HuH-7.5 (cell line): ENCODE measurements at regions not wholly inside any gene's neighbourhood (a gene's known extent, or its start where the extent isn't known, plus 50 kb on each side); places are given as distances from the start of the nearest gene placed in this dataset.
"Not testable (repeated sequence)": the region's sequence is repeated elsewhere in the genome, so short reads cannot be mapped to it uniquely, and the experiment has no call there.

ENCODE experiments used
- DNase-seq: peaks from one replicate; pipeline ENCODE4 v3.0.0; 2011; ENCODE audit warnings: low spot score

DNA sequence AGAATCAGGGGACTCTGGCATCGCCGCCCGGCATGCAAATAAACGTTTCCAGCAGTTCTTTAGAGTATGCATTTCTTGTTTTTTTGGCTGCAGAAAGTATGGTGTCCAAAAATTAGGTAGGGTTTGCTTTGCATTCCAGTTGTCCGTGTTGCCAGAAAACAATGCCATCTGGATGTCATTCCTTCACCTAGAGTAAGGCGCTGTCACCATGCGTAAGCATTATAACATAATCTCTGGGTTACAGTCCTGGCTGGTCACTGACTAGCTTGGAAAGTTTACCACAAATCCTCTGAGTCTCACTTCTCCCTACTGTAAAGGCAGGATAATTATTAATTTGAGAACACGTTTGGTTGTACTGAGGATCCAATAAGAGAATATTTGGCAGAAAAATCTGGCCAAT is 457.7 kb downstream of the XYLT1 start:
- no peak for DNase-seq

- no peak for DNase-seq
These were observed 456.2 kb downstream of the XYLT1 start for GRCh38 chr16:17014484-17015121.

GRCh38 chr16:17015702-17016101 is 455.1 kb downstream of the XYLT1 start:
- no peak for DNase-seq

- no peak for DNase-seq
These were observed 453.3 kb downstream of the XYLT1 start for GRCh38 chr16:17017442-17017841.

DNA sequence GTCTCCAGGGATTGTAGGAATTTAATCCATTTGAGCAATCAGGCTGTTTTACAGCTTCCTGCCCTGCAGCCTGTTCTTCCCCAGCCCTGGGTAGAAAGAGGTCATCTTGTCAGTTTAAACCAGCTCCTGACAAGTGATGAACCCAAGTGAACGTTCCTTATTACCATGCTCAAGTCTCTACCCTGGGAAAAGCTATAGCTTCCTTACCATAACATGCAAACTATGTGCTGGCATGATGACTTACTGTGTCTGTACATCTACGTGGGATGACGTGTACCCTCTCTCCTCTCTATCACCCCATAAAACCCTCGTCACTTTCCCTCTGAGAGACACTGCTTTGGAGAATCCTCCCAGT is 452.2 kb downstream of the XYLT1 start:
- DNase-seq: no peak

- no peak for DNase-seq
These were observed 451.4 kb downstream of the XYLT1 start for GRCh38 chr16:17019366-17019765.

- no peak for DNase-seq
These were observed 447.2 kb downstream of the XYLT1 start for GRCh38 chr16:17023606-17024005.

- DNase-seq: no peak
These were observed 446.2 kb downstream of the XYLT1 start for GRCh38 chr16:17024514-17024913.

- DNase-seq: no peak
These were observed 444.0 kb downstream of the XYLT1 start for GRCh38 chr16:17026600-17027242.

GRCh38 chr16:17027488-17028129 is 443.2 kb downstream of the XYLT1 start:
- DNase-seq: no peak

GRCh38 chr16:17029602-17030350 is 441.0 kb downstream of the XYLT1 start:
- DNase-seq: no peak

DNA sequence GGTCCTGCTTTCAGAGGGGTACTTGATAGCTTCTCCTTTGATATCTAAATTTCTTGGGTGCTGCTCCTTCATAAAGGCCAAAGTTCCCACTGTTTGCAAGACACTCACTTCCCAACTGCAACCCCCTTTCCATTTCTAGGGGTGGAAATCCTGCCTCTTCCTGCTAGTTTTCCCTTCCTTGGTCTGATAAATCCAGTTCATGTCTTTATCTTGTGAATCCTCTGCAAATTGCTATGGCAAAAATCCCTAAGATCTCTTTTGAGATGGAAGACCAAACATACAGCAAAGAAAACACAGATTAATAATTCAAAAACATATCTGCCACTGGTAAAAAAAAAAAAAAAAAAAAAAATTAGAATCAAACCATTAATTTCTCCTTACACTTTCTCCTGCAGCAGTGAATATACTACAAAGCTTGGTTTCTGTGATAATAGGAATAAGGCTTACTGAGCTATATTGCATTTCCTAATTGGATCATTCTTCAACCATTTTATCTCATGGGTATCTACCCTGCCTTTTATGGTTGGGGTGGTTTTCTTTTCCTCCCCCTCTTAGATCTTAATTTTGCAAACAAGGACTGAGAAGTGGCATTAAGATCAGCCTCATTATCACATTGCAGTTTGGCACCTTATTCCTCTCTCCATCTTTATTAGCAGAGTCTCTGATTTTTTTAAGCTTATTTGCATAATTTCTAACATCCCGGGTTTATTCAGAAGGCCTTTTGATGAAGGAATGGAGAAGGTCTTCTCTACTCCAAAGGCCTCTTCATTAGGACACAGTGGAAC is 439.1 kb downstream of the XYLT1 start:
- no peak for DNase-seq

GRCh38 chr16:17032332-17032731 is 438.4 kb downstream of the XYLT1 start:
- DNase-seq: no peak

GRCh38 chr16:17034477-17035252 is 436.1 kb downstream of the XYLT1 start:
- no peak for DNase-seq

DNA sequence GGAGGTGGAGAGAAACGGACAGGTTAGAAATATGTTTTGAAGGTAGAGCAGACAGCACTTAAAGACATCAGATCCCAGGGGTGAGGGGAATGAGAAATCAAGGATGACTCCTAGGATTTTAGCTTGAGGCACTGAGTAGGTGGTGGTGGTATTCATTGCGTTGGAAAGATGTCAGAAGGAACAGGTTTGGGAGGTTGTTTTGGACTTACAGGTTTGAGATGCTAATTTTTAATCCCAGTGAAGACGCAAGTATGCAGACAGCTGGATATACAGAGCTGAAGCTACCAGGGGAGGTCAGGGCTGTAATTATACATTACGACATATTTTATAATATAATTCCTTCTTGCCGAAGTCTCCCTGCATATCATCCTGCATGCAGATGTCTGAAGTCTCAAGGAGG is 433.3 kb downstream of the XYLT1 start:
- DNase-seq: no peak

GRCh38 chr16:17038415-17038814 is 432.3 kb downstream of the XYLT1 start:
- no peak for DNase-seq

- DNase-seq: not testable (repeated sequence)
These were observed 421.7 kb downstream of the XYLT1 start for GRCh38 chr16:17049109-17049508.

- DNase-seq: no peak
These were observed 420.3 kb downstream of the XYLT1 start for GRCh38 chr16:17050468-17050867.
